Endothelial cell of umbilical vein (primary cell): ENCODE measurements at regions not wholly inside any gene's neighbourhood (a gene's known extent, or its start where the extent isn't known, plus 50 kb on each side); places are given as distances from the start of the nearest gene placed in this dataset.

Experiments used
- CTCF ChIP-seq, 2 donors: IDR thresholded peaks; 1 replicate in 1 of 2; 2 replicates in 1 of 2; pipeline ENCODE4 v1.5.1; 2011; ENCODE audit warnings: low read length in 2 of 2, mild to moderate bottlenecking in 2 of 2, moderate library complexity in 2 of 2, control low read depth in 1 of 2, inconsistent platforms in 1 of 2, low read depth in 1 of 2; ENCODE audit not compliant: insufficient read depth in 1 of 2; ENCODE audit errors: extremely low read depth in 1 of 2
- EZH2 ChIP-seq: IDR thresholded peaks from 2 replicates; pipeline ENCODE4 v1.6.1; 2012; ENCODE audit warnings: borderline replicate concordance, low read depth, mild to moderate bottlenecking, moderate library complexity, low read length, inconsistent platforms; ENCODE audit not compliant: severe bottlenecking
- FOS ChIP-seq: IDR thresholded peaks from 2 replicates; pipeline ENCODE4 v1.6.1; 2011; ENCODE audit warnings: mild to moderate bottlenecking, low read length, moderate library complexity, borderline replicate concordance; ENCODE audit not compliant: insufficient read depth
- GATA2 ChIP-seq: IDR thresholded peaks from 2 replicates; pipeline ENCODE4 v1.7.0; 2011; ENCODE audit warnings: low read depth, mild to moderate bottlenecking, moderate library complexity, mixed read lengths, low read length; ENCODE audit not compliant: insufficient read length, insufficient read depth
- POLR2AphosphoS5 ChIP-seq: IDR thresholded peaks from 2 replicates; pipeline ENCODE4 v1.6.1; 2012; ENCODE audit warnings: low read depth, mild to moderate bottlenecking, control low read depth, low read length, moderate library complexity; ENCODE audit not compliant: insufficient read depth

GRCh38 chr1:58902830-58903513 is 119.1 kb upstream of the JUN start:
- TF ChIP-seq CTCF (IDR thresholded peaks at IDR 0.05; ENCODE audit: extremely low read depth in 1 of 2, insufficient read depth in 1 of 2, low read depth in 1 of 2, low read length in 2 of 2) (no peak), POLR2AphosphoS5 (no peak), EZH2 (no peak), GATA2 (no peak), FOS (no peak)
